ENCODE measurements at regions not wholly inside any gene's neighbourhood (a gene's known extent, or its start where the extent isn't known, plus 50 kb on each side); places are given as distances from the start of the nearest gene placed in this dataset.

- Histone ChIP-seq H3K27me3 (no peaks in the 10 kb centered on the region), H3K4me2 (no peak overlapping the region), H4K20me1 (ENCODE audit: insufficient read depth, poor library complexity, severe bottlenecking) (no peaks in the 10 kb centered on the region), H3K9me3 (ENCODE audit: low read depth) (no peaks in the 10 kb centered on the region), H2AFZ (no peak overlapping the region), H3K4me1 (ENCODE audit: insufficient read depth) (no peaks in the 10 kb centered on the region), H3K27ac (no peak overlapping the region), H3K4me3 (no peak overlapping the region), H3K36me3 (replicated peaks; ENCODE audit: insufficient read depth, low read depth) (no peaks in the 10 kb centered on the region), H3K9me2 (replicated peaks; ENCODE audit: insufficient read depth) (no peaks in the 10 kb centered on the region), H3K79me2 (no peaks in the 10 kb centered on the region)
- no peak for DNase-seq (ENCODE audit: low spot score)
- no peak for TF ChIP-seq EZH2phosphoT487 (IDR thresholded peaks at IDR 0.05; ENCODE audit: low read depth, severe bottlenecking, unreplicated experiment)
- no peak for TF ChIP-seq EZH2 (IDR thresholded peaks at IDR 0.05; ENCODE audit: borderline replicate concordance)
- TF ChIP-seq CTCF (IDR thresholded peaks at IDR 0.05; ENCODE audit: poor library complexity) = no peak
Measured at GRCh38 chr13:37181620-37182019, 76.2 kb upstream of the CSNK1A1L start.

GRCh38 chr13:37179645-37180044, 74.2 kb upstream of the CSNK1A1L start:
- H3K4me1 ChIP-seq (ENCODE audit: insufficient read depth) = no peaks in the 10 kb centered on the region
- H4K20me1 ChIP-seq (ENCODE audit: insufficient read depth, poor library complexity, severe bottlenecking) = no peaks in the 10 kb centered on the region
- H3K4me3 ChIP-seq = no peak overlapping the region
- TF ChIP-seq EZH2phosphoT487 (IDR thresholded peaks at IDR 0.05; ENCODE audit: low read depth, severe bottlenecking, unreplicated experiment) = no peak
- no peaks in the 10 kb centered on the region for H3K36me3 ChIP-seq (replicated peaks; ENCODE audit: insufficient read depth, low read depth)
- H3K9me3 ChIP-seq (ENCODE audit: low read depth) = no peaks in the 10 kb centered on the region
- no peak for DNase-seq (ENCODE audit: low spot score)
- H3K4me2 ChIP-seq = no peak overlapping the region
- H2AFZ ChIP-seq = no peak overlapping the region
- H3K27me3 ChIP-seq = no peaks in the 10 kb centered on the region
- 91% methylated on average over 4 of the region's 4 CpGs for WGBS (ENCODE audit: low lambda C conversion rate, missing lambda C conversion rate)
- H3K9me2 ChIP-seq (replicated peaks; ENCODE audit: insufficient read depth) = no peaks in the 10 kb centered on the region
- no peak overlapping the region for H3K27ac ChIP-seq
- no peaks in the 10 kb centered on the region for H3K79me2 ChIP-seq

GRCh38 chr13:37177125-37177524, 71.7 kb upstream of the CSNK1A1L start:
- no peak overlapping the region for H3K4me3 ChIP-seq
- 67% methylated on average over 3 of the region's 3 CpGs for WGBS (ENCODE audit: low lambda C conversion rate, missing lambda C conversion rate)

DNA sequence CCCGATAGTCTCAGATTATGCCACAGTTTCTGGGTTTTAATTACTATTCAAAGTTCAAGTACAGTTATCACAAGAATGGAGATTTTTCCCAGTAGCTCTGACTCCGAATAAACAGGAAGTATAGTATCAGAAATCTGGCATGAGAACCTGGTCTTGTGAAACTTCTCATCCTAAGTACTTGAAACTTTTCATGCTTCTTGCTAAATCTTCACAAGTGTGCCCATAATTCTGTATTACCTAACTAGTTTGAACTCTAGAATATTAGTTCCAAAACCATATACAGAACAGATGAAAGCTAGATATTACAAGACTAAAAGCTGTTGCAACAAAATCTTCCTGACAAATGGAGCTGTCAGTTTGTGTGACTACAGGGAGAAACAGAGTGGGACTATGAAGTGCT, 70.5 kb upstream of the CSNK1A1L start:
- H2AFZ ChIP-seq = no peak overlapping the region
- H3K4me3 ChIP-seq = no peak overlapping the region
- H3K9me2 ChIP-seq (replicated peaks; ENCODE audit: insufficient read depth) = no peaks in the 10 kb centered on the region
- H3K4me1 ChIP-seq (ENCODE audit: insufficient read depth) = no peaks in the 10 kb centered on the region
- no peaks in the 10 kb centered on the region for H4K20me1 ChIP-seq (ENCODE audit: insufficient read depth, poor library complexity, severe bottlenecking)
- 57% methylated on average over 2 of the region's 2 CpGs for WGBS (ENCODE audit: low lambda C conversion rate, missing lambda C conversion rate)
- H3K4me2 ChIP-seq = no peak overlapping the region
- TF ChIP-seq CTCF (IDR thresholded peaks at IDR 0.05; ENCODE audit: poor library complexity) (no peak), EZH2 (IDR thresholded peaks at IDR 0.05; ENCODE audit: borderline replicate concordance) (no peak), EZH2phosphoT487 (IDR thresholded peaks at IDR 0.05; ENCODE audit: low read depth, severe bottlenecking, unreplicated experiment) (no peak)
- H3K27ac ChIP-seq = peak overlapping the region; percentile 13
- H3K36me3 ChIP-seq (replicated peaks; ENCODE audit: insufficient read depth, low read depth) = no peaks in the 10 kb centered on the region
- H3K79me2 ChIP-seq = no peaks in the 10 kb centered on the region
- peak; percentile 33 for DNase-seq (ENCODE audit: low spot score)
- no peaks in the 10 kb centered on the region for H3K27me3 ChIP-seq
- no peaks in the 10 kb centered on the region for H3K9me3 ChIP-seq (ENCODE audit: low read depth)

More at GRCh38 chr13:37177125-37177524, 71.7 kb upstream of the CSNK1A1L start:
- H3K27me3 ChIP-seq = no peaks in the 10 kb centered on the region
- H2AFZ ChIP-seq = no peak overlapping the region
- DNase-seq (ENCODE audit: low spot score) = no peak
- no peaks in the 10 kb centered on the region for H3K9me2 ChIP-seq (replicated peaks; ENCODE audit: insufficient read depth)
- no peaks in the 10 kb centered on the region for H3K36me3 ChIP-seq (replicated peaks; ENCODE audit: insufficient read depth, low read depth)
- H3K4me2 ChIP-seq = no peak overlapping the region
- no peak overlapping the region for H3K27ac ChIP-seq
- no peaks in the 10 kb centered on the region for H4K20me1 ChIP-seq (ENCODE audit: insufficient read depth, poor library complexity, severe bottlenecking)
- H3K79me2 ChIP-seq = no peaks in the 10 kb centered on the region
- H3K9me3 ChIP-seq (ENCODE audit: low read depth) = no peaks in the 10 kb centered on the region
- TF ChIP-seq EZH2phosphoT487 (IDR thresholded peaks at IDR 0.05; ENCODE audit: low read depth, severe bottlenecking, unreplicated experiment) (no peak), EZH2 (IDR thresholded peaks at IDR 0.05; ENCODE audit: borderline replicate concordance) (no peak), CTCF (IDR thresholded peaks at IDR 0.05; ENCODE audit: poor library complexity) (no peak)
- no peaks in the 10 kb centered on the region for H3K4me1 ChIP-seq (ENCODE audit: insufficient read depth)

Measured in hepatocyte (in vitro differentiated cells).